Suprapubic skin (tissue), 4 donors: ENCODE measurements at regions not wholly inside any gene's neighbourhood (a gene's known extent, or its start where the extent isn't known, plus 50 kb on each side); places are given as distances from the start of the nearest gene placed in this dataset.

ENCODE experiments used
- DNase-seq, 2 donors: peaks; one replicate each; pipeline ENCODE4 v3.0.0-alpha.2; 2019; ENCODE audit warnings: low spot score in 2 of 2
- H3K27ac ChIP-seq: fragments of 200-600 bp; sonication (generic); one replicate; pipeline ENCODE4 v1.5.1; 2019
- H3K27me3 ChIP-seq: fragments of 200-600 bp; sonication (generic); one replicate; pipeline ENCODE4 v1.5.1; 2019
- H3K36me3 ChIP-seq: fragments of 200-600 bp; sonication (generic); one replicate; pipeline ENCODE4 v1.5.1; 2019
- H3K4me1 ChIP-seq: fragments of 200-600 bp; sonication (generic); one replicate; pipeline ENCODE4 v1.5.1; 2019
- H3K4me3 ChIP-seq: fragments of 200-600 bp; sonication (generic); one replicate; pipeline ENCODE4 v1.5.1; 2019; ENCODE audit warnings: mild to moderate bottlenecking
- H3K9me3 ChIP-seq: fragments of 200-600 bp; sonication (generic); one replicate; pipeline ENCODE4 v1.5.1; 2019
- EP300 ChIP-seq: sonication (generic); formaldehyde crosslinking; IDR thresholded peaks from one replicate; pipeline ENCODE4 v1.6.1; 2017; ENCODE audit warnings: antibody characterized with exemption
- POLR2A ChIP-seq, 2 donors: fragments of 450-650 bp; IDR thresholded peaks; one replicate each; pipeline ENCODE4 v1.6.1; 2017; ENCODE audit warnings: antibody characterized with exemption in 2 of 2, mild to moderate bottlenecking in 2 of 2, moderate library complexity in 2 of 2
- POLR2AphosphoS5 ChIP-seq, 3 donors: sonication (generic); formaldehyde crosslinking; IDR thresholded peaks; one replicate each; pipeline ENCODE4 v1.6.1; 2017; ENCODE audit warnings: antibody characterized with exemption in 3 of 3
- WGBS: methylation state at CpG from one replicate; pipeline ENCODE4 v1.1.5; 2018; 5-methylcytosine and 5-hydroxymethylcytosine counted together
- TF ChIP-seq, protein P1 (sequence below), 2 donors: fragments of 200-600 bp in 1 of 2; fragments of 450-650 bp in 1 of 2; sonication (generic) in 1 of 2; IDR thresholded peaks; one replicate each; pipeline ENCODE4 v1.5.1; 2016 to 2019; ENCODE audit warnings: antibody characterized with exemption in 2 of 2, mild to moderate bottlenecking in 1 of 2, moderate library complexity in 1 of 2

DNA sequence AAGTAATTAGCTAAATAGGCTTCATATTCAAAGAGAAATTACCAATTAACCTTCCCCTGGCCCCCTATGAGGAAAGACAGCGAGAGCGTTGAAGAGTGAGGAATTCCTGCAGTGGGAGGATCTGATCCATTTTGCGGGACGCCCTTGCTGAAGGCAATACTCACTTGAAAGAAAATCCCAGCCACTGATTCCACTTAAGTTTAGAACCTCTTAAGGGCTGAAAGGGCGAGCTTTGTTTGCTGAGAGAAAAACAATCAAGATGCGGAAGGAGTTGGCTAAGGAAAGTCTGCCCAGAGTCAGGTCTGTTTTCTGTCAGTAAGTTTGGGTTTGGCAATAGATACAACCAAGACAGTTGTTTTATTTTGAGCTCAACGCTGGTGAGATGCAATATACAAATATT is 102.8 kb upstream of the GBE1 start:
- Histone ChIP-seq H3K4me1 (no peaks in the 10 kb centered on the region), H3K36me3 (no peaks in the 10 kb centered on the region), H3K9me3 (no peaks in the 10 kb centered on the region), H3K27me3 (no peaks in the 10 kb centered on the region), H3K27ac (no peak overlapping the region), H3K4me3 (no peak overlapping the region)
- WGBS: 46% methylated on average over 7 of the region's 7 CpGs
- DNase-seq: no peak
- no peak for TF ChIP-seq EP300
- TF ChIP-seq, protein P1, sequence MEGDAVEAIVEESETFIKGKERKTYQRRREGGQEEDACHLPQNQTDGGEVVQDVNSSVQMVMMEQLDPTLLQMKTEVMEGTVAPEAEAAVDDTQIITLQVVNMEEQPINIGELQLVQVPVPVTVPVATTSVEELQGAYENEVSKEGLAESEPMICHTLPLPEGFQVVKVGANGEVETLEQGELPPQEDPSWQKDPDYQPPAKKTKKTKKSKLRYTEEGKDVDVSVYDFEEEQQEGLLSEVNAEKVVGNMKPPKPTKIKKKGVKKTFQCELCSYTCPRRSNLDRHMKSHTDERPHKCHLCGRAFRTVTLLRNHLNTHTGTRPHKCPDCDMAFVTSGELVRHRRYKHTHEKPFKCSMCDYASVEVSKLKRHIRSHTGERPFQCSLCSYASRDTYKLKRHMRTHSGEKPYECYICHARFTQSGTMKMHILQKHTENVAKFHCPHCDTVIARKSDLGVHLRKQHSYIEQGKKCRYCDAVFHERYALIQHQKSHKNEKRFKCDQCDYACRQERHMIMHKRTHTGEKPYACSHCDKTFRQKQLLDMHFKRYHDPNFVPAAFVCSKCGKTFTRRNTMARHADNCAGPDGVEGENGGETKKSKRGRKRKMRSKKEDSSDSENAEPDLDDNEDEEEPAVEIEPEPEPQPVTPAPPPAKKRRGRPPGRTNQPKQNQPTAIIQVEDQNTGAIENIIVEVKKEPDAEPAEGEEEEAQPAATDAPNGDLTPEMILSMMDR (IDR thresholded peaks at IDR 0.05): no peak
- no peak for TF ChIP-seq POLR2A (IDR thresholded peaks at IDR 0.05)
- TF ChIP-seq POLR2AphosphoS5 (IDR thresholded peaks at IDR 0.05): no peak

DNA sequence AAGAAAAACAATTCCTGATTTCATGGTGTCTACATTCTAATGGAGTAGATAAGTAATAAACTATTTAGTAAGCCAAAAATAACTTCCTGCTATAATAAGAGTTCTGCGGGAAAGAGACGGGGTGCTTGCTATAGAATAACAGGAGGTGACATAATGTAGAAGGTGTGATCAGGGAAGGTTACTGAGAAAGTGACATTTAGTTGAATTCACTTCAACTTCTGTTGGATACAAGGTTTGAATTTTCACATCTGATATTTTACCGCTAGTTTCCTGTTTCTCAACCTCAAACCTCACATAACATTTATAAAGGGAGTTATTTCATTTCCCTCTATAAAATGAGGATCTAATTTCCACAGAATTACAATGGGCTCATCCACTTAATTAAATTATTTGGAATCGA is 102.3 kb upstream of the GBE1 start:
- H3K4me1 ChIP-seq: no peaks in the 10 kb centered on the region

DNA sequence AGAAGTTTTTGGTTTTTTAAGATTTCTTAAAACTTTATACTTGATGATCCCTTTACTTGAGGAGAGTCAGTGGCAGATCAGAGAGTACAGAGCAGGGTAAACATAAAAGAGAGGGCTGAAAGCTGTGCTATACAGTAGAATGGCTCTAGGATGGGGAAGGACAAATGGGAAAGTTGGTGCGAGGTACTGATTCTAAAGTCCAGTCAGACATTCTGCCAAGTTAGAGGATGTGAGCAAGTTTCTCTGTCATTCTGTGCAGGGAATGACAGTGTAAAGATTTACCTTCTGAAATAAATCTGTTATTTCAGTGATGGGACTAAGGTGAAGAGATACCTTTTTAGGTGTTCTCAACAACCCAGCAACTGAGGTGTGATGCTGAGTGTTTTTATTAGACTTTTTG is 100.1 kb upstream of the GBE1 start:
- TF ChIP-seq EP300 (no peak), POLR2A (IDR thresholded peaks at IDR 0.05) (no peak), POLR2AphosphoS5 (IDR thresholded peaks at IDR 0.05) (no peak)
- TF ChIP-seq, protein P1 (IDR thresholded peaks at IDR 0.05): no peak
- WGBS: 94% methylated on average over 1 of the region's 1 CpG
- no peak for DNase-seq

More for the DNA sequence above, 102.3 kb upstream of the GBE1 start:
- no peak overlapping the region for H3K4me3 ChIP-seq
- no peak overlapping the region for H3K27ac ChIP-seq
- no peaks in the 10 kb centered on the region for H3K27me3 ChIP-seq
- TF ChIP-seq, protein P1 (IDR thresholded peaks at IDR 0.05): no peak
- TF ChIP-seq EP300: no peak
- TF ChIP-seq POLR2AphosphoS5 (IDR thresholded peaks at IDR 0.05): no peak
- TF ChIP-seq POLR2A (IDR thresholded peaks at IDR 0.05): no peak
- no peaks in the 10 kb centered on the region for H3K9me3 ChIP-seq
- 47% methylated on average over 4 of the region's 4 CpGs for WGBS
- no peak for DNase-seq
- H3K36me3 ChIP-seq: no peaks in the 10 kb centered on the region

DNA sequence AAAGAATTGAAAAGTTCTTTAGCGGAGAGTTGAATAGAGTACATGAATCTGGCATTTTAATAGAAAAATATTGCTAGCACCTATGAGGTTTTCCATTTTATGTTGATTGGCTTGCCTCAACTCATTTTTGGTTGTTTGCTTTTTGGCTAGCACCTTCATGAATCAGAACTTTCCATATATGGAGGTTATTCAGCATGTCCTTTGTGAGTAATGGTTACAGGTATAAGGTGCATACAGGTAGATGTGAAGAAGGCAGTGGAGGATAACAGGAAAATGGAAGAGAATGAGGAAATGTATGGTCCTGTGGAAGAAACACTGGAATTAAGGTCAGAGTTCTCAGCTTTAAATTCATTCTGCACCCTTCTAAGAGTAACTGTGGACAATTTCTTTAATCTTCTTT is 98.1 kb upstream of the GBE1 start:
- Histone ChIP-seq H3K27me3 (no peaks in the 10 kb centered on the region), H3K4me3 (no peak overlapping the region), H3K9me3 (no peaks in the 10 kb centered on the region), H3K4me1 (no peaks in the 10 kb centered on the region), H3K36me3 (no peaks in the 10 kb centered on the region), H3K27ac (no peak overlapping the region)
- DNase-seq: no peak
- TF ChIP-seq POLR2AphosphoS5 (IDR thresholded peaks at IDR 0.05): no peak
- no peak for TF ChIP-seq EP300
- no peak for TF ChIP-seq POLR2A (IDR thresholded peaks at IDR 0.05)
- TF ChIP-seq, protein P1 (IDR thresholded peaks at IDR 0.05): no peak
- 93% methylated on average over 1 of the region's 1 CpG for WGBS

More for the DNA sequence above, 100.1 kb upstream of the GBE1 start:
- no peak overlapping the region for H3K4me3 ChIP-seq
- H3K27me3 ChIP-seq: no peaks in the 10 kb centered on the region
- H3K9me3 ChIP-seq: no peaks in the 10 kb centered on the region
- no peaks in the 10 kb centered on the region for H3K4me1 ChIP-seq
- H3K27ac ChIP-seq: no peak overlapping the region
- no peaks in the 10 kb centered on the region for H3K36me3 ChIP-seq

DNA sequence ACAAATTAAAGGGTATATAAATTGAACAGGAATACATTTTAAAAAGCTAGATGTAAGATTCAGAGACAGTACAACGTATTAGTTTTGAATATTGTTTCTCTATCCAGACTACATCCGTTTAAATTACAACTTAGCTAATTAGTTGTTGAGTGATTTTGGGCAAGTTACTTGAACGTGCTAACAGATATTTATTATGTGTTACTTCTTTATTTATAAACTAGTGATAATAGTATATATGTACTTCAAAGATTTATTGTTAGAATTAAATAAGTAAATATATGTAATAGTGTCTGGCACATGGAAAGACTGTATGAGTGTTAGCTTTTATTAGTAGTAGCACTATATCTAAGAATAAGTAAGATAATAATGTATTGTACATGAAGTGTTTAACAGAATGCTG is 92.0 kb upstream of the GBE1 start:
- TF ChIP-seq POLR2AphosphoS5 (IDR thresholded peaks at IDR 0.05) (no peak), EP300 (no peak), POLR2A (IDR thresholded peaks at IDR 0.05) (no peak)
- TF ChIP-seq, protein P1 (IDR thresholded peaks at IDR 0.05): no peak
- no peak overlapping the region for H3K27ac ChIP-seq
- H3K27me3 ChIP-seq: no peaks in the 10 kb centered on the region
- H3K9me3 ChIP-seq: no peaks in the 10 kb centered on the region
- no peak overlapping the region for H3K4me3 ChIP-seq
- WGBS: 73% methylated on average over 3 of the region's 3 CpGs
- no peak for DNase-seq
- H3K4me1 ChIP-seq: no peaks in the 10 kb centered on the region
- no peaks in the 10 kb centered on the region for H3K36me3 ChIP-seq
